Naive thymus-derived CD8-positive, alpha-beta T cell (primary cell): ENCODE measurements at regions not wholly inside any gene's neighbourhood (a gene's known extent, or its start where the extent isn't known, plus 50 kb on each side); places are given as distances from the start of the nearest gene placed in this dataset.

ENCODE experiments used
- ATAC-seq, 2 donors: fragments of 150-1000 bp; cut with Tn5 transposase in 1 of 2; sonication (Bioruptor Pico), chemical (Tn5 transposase) in 1 of 2; 1 replicate in 1 of 2; 2 replicates in 1 of 2; pipeline ENCODE4 v1.10.0; 2021; ENCODE audit warnings: mild to moderate bottlenecking in 2 of 2, moderate library complexity in 2 of 2
- POLR2A ChIA-PET: fragments of 350-600 bp; sonication (Branson Sonifier 250); formaldehyde crosslinking; loops from one replicate; lab custom pipeline; 2021; ENCODE audit warnings: antibody characterized with exemption; lab: Charles Lee
- DNase-seq, 10 donors: peaks; one replicate each; pipeline versions ENCODE4 v3.0.0 to v3.0.0-alpha.2; 2020 to 2022
- H3K27ac Mint-ChIP-seq, 10 donors: one replicate each; pipeline ENCODE4 v1.8.0; 2020 to 2022; ENCODE audit warnings: mild to moderate bottlenecking in 10 of 10, mixed read lengths in 10 of 10, moderate library complexity in 4 of 10, inconsistent platforms in 1 of 10
- H3K27me3 Mint-ChIP-seq, 5 donors: one replicate each; pipeline ENCODE4 v1.8.0; 2021 to 2022; ENCODE audit warnings: mixed read lengths in 5 of 5
- H3K36me3 Mint-ChIP-seq, 3 donors: one replicate each; pipeline ENCODE4 v1.8.0; 2020 to 2022; ENCODE audit warnings: mixed read lengths in 3 of 3, mild to moderate bottlenecking in 2 of 3, inconsistent platforms in 1 of 3
- H3K4me1 Mint-ChIP-seq, 4 donors: one replicate each; pipeline ENCODE4 v1.8.0; 2021 to 2022; ENCODE audit warnings: mixed read lengths in 4 of 4
- H3K4me3 Mint-ChIP-seq, 10 donors: one replicate each; pipeline ENCODE4 v1.8.0; 2020 to 2022; ENCODE audit warnings: mild to moderate bottlenecking in 10 of 10, mixed read lengths in 10 of 10, moderate library complexity in 6 of 10, inconsistent platforms in 1 of 10
- H3K9me3 Mint-ChIP-seq, 9 donors: one replicate each; pipeline ENCODE4 v1.8.0; 2020 to 2022; ENCODE audit warnings: mixed read lengths in 9 of 9, mild to moderate bottlenecking in 3 of 9, inconsistent platforms in 1 of 9, moderate library complexity in 1 of 9

- POLR2A ChIA-PET: no interaction called here
- ATAC-seq (no peak), DNase-seq (no peak)
- no peak overlapping the region for H3K27ac Mint-ChIP-seq
- no peaks in the 10 kb centered on the region for H3K9me3 Mint-ChIP-seq
- H3K4me1 Mint-ChIP-seq: no peaks in the 10 kb centered on the region
- H3K27me3 Mint-ChIP-seq: peaks cover 7 to 38% (median 24%) of the 10 kb centered on the region in 5 donors
- no peak overlapping the region for H3K4me3 Mint-ChIP-seq
- H3K36me3 Mint-ChIP-seq: peaks cover 0 to 4% (median 0%) of the 10 kb centered on the region in 3 donors
Measured at GRCh38 chr2:161045726-161046125, 114.5 kb upstream of the TANK start.

GRCh38 chr2:161046876-161047275 is 113.4 kb upstream of the TANK start:
- DNase-seq (no peak), ATAC-seq (no peak)
- Mint-ChIP-seq H3K4me1 (no peaks in the 10 kb centered on the region), H3K27me3 (peaks cover 12 to 40% (median 23%) of the 10 kb centered on the region in 5 donors), H3K4me3 (no peak overlapping the region), H3K27ac (no peak overlapping the region), H3K36me3 (peaks cover 0 to 4% (median 0%) of the 10 kb centered on the region in 3 donors), H3K9me3 (no peaks in the 10 kb centered on the region)
- POLR2A ChIA-PET: no interaction called here

- peaks cover 0 to 4% (median 0%) of the 10 kb centered on the region in 3 donors for H3K36me3 Mint-ChIP-seq
- H3K27me3 Mint-ChIP-seq: peaks cover 20 to 52% (median 29%) of the 10 kb centered on the region in 5 donors
- POLR2A ChIA-PET: no interaction called here
- H3K4me1 Mint-ChIP-seq: no peaks in the 10 kb centered on the region
- no peak overlapping the region for H3K27ac Mint-ChIP-seq
- DNase-seq: no peak
- no peak overlapping the region for H3K4me3 Mint-ChIP-seq
- no peak for ATAC-seq
- H3K9me3 Mint-ChIP-seq: no peaks in the 10 kb centered on the region
Measured at GRCh38 chr2:161048317-161048716, 111.9 kb upstream of the TANK start.

- ATAC-seq (no peak), DNase-seq (no peak)
Measured at GRCh38 chr2:161049559-161049958, 110.7 kb upstream of the TANK start.

GRCh38 chr2:161052214-161052613 is 108.0 kb upstream of the TANK start:
- DNase-seq: no peak
- Mint-ChIP-seq H3K36me3 (peaks cover 0 to 16% (median 6%) of the 10 kb centered on the region in 3 donors), H3K9me3 (peaks cover 0 to 14% (median 5%) of the 10 kb centered on the region in 9 donors), H3K4me3 (no peak overlapping the region), H3K4me1 (no peaks in the 10 kb centered on the region), H3K27ac (peak overlapping the region in 1 of 10 donors; percentile 37), H3K27me3 (peaks cover 14 to 39% (median 24%) of the 10 kb centered on the region in 5 donors)
- POLR2A ChIA-PET: no interaction called here
- no peak for ATAC-seq

More at GRCh38 chr2:161049559-161049958, 110.7 kb upstream of the TANK start:
- H3K4me3 Mint-ChIP-seq: no peak overlapping the region
- H3K27ac Mint-ChIP-seq: no peak overlapping the region
- POLR2A ChIA-PET: no interaction called here
- peaks cover 16 to 53% (median 27%) of the 10 kb centered on the region in 5 donors for H3K27me3 Mint-ChIP-seq
- H3K4me1 Mint-ChIP-seq: no peaks in the 10 kb centered on the region
- peaks cover 0 to 4% (median 0%) of the 10 kb centered on the region in 3 donors for H3K36me3 Mint-ChIP-seq
- H3K9me3 Mint-ChIP-seq: no peaks in the 10 kb centered on the region

- Mint-ChIP-seq H3K4me1 (no peaks in the 10 kb centered on the region), H3K4me3 (no peak overlapping the region), H3K36me3 (peaks cover 0 to 18% (median 6%) of the 10 kb centered on the region in 3 donors), H3K9me3 (peaks cover 0 to 14% (median 5%) of the 10 kb centered on the region in 9 donors), H3K27me3 (peaks cover 12 to 31% (median 17%) of the 10 kb centered on the region in 5 donors), H3K27ac (no peak overlapping the region)
- POLR2A ChIA-PET: no interaction called here
- DNase-seq: no peak
- ATAC-seq: no peak
Measured at GRCh38 chr2:161055289-161055688, 104.9 kb upstream of the TANK start.

- Mint-ChIP-seq H3K36me3 (peaks cover 0 to 15% (median 6%) of the 10 kb centered on the region in 3 donors), H3K27me3 (peaks cover 0 to 2% (median 0%) of the 10 kb centered on the region in 5 donors), H3K4me1 (peaks cover 4 to 6% (median 4%) of the 10 kb centered on the region in 4 donors), H3K9me3 (peaks cover 0 to 14% (median 5%) of the 10 kb centered on the region in 9 donors), H3K4me3 (no peak overlapping the region), H3K27ac (no peak overlapping the region)
- ATAC-seq (no peak), DNase-seq (no peak)
- POLR2A ChIA-PET: no interaction called here
Measured at GRCh38 chr2:161059388-161059787, 100.8 kb upstream of the TANK start.

- H3K9me3 Mint-ChIP-seq: peaks cover 0 to 5% (median 2%) of the 10 kb centered on the region in 9 donors
- no peak for ATAC-seq
- peaks cover 0 to 2% (median 2%) of the 10 kb centered on the region in 5 donors for H3K27me3 Mint-ChIP-seq
- POLR2A ChIA-PET: interaction anchor here (0.6 kb wide), 1 partner anchor 151 kb away, joined by 4 read pairs; no protein-coding TSS in a partner anchor
- H3K36me3 Mint-ChIP-seq: peaks cover 0 to 7% (median 1%) of the 10 kb centered on the region in 3 donors
- peaks cover 4 to 6% (median 4%) of the 10 kb centered on the region in 4 donors for H3K4me1 Mint-ChIP-seq
- H3K4me3 Mint-ChIP-seq: no peak overlapping the region
- no peak for DNase-seq
- peak overlapping the region in 1 of 10 donors; percentile 4 for H3K27ac Mint-ChIP-seq
Measured at GRCh38 chr2:161061786-161062185, 98.4 kb upstream of the TANK start.

- Mint-ChIP-seq H3K9me3 (no peaks in the 10 kb centered on the region), H3K36me3 (no peaks in the 10 kb centered on the region), H3K27ac (no peak overlapping the region), H3K27me3 (peaks cover 0 to 2% (median 0%) of the 10 kb centered on the region in 5 donors), H3K4me3 (no peak overlapping the region), H3K4me1 (peaks cover 4 to 6% (median 4%) of the 10 kb centered on the region in 4 donors)
- POLR2A ChIA-PET: no interaction called here
- DNase-seq: peak; percentile 6 to 75 (median 58)
- peak; percentile 81 to 90 for ATAC-seq
Measured at GRCh38 chr2:161063157-161063945, 96.9 kb upstream of the TANK start.

GRCh38 chr2:161063946-161064306 is 96.3 kb upstream of the TANK start:
- DNase-seq (no peak), ATAC-seq (peak in 1 of 2 donors; percentile 17)
- Mint-ChIP-seq H3K27me3 (peaks cover 0 to 2% (median 0%) of the 10 kb centered on the region in 5 donors), H3K9me3 (no peaks in the 10 kb centered on the region), H3K4me1 (peaks cover 4 to 6% (median 4%) of the 10 kb centered on the region in 4 donors), H3K27ac (no peak overlapping the region), H3K36me3 (no peaks in the 10 kb centered on the region), H3K4me3 (no peak overlapping the region)
- POLR2A ChIA-PET: no interaction called here

- Mint-ChIP-seq H3K36me3 (no peaks in the 10 kb centered on the region), H3K27me3 (peaks cover 0 to 2% (median 0%) of the 10 kb centered on the region in 5 donors), H3K4me1 (peaks cover 4 to 6% (median 4%) of the 10 kb centered on the region in 4 donors), H3K9me3 (no peaks in the 10 kb centered on the region), H3K27ac (no peak overlapping the region), H3K4me3 (no peak overlapping the region)
- DNase-seq (no peak), ATAC-seq (no peak)
- POLR2A ChIA-PET: no interaction called here
Measured at GRCh38 chr2:161067846-161068350, 92.3 kb upstream of the TANK start.

- Mint-ChIP-seq H3K36me3 (no peaks in the 10 kb centered on the region), H3K4me1 (peaks cover 2 to 3% (median 2%) of the 10 kb centered on the region in 4 donors), H3K27ac (no peak overlapping the region), H3K9me3 (no peaks in the 10 kb centered on the region), H3K4me3 (no peak overlapping the region), H3K27me3 (peaks cover 0 to 2% (median 0%) of the 10 kb centered on the region in 5 donors)
- POLR2A ChIA-PET: no interaction called here
- ATAC-seq: no peak
- DNase-seq: no peak
Measured at GRCh38 chr2:161068670-161069069, 91.6 kb upstream of the TANK start.
